LHCN-M2 (cell line): ENCODE measurements at regions not wholly inside any gene's neighbourhood (a gene's known extent, or its start where the extent isn't known, plus 50 kb on each side); places are given as distances from the start of the nearest gene placed in this dataset.
"Not testable (repeated sequence)": the region's sequence is repeated elsewhere in the genome, so short reads cannot be mapped to it uniquely, and the experiment has no call there.

Source experiments
- DNase-seq: peaks from one replicate; pipeline ENCODE4 v3.0.0-alpha.2; 2012; ENCODE audit warnings: low read depth

- no peak for DNase-seq
These were observed 110.1 kb downstream of the NPTX2 start for GRCh38 chr7:98727146-98727709.

- DNase-seq = no peak
These were observed 111.5 kb downstream of the NPTX2 start for GRCh38 chr7:98728555-98728954.

GRCh38 chr7:98729121-98729520 is 112.0 kb downstream of the NPTX2 start:
- no peak for DNase-seq

- DNase-seq = no peak
These were observed 113.2 kb downstream of the NPTX2 start for GRCh38 chr7:98730326-98730725.

- no peak for DNase-seq
These were observed 114.6 kb downstream of the NPTX2 start for GRCh38 chr7:98731651-98732050.

- DNase-seq = peak; percentile 69
These were observed 116.0 kb downstream of the NPTX2 start for GRCh38 chr7:98733036-98733435.

- DNase-seq = no peak
These were observed 118.7 kb downstream of the NPTX2 start for GRCh38 chr7:98735801-98736200.

- not testable (repeated sequence) for DNase-seq
These were observed 119.4 kb downstream of the NPTX2 start for GRCh38 chr7:98736461-98736860.

- DNase-seq = no peak
These were observed 120.1 kb downstream of the NPTX2 start for GRCh38 chr7:98737176-98737575.

GRCh38 chr7:98740643-98741042 is 123.6 kb downstream of the NPTX2 start:
- DNase-seq = peak; percentile 26

- peak; percentile 60 for DNase-seq
These were observed 124.0 kb downstream of the TMEM130 start for GRCh38 chr7:98745722-98746318.

- DNase-seq = no peak
These were observed 121.7 kb downstream of the TMEM130 start for GRCh38 chr7:98748090-98748489.

GRCh38 chr7:98753176-98753575 is 116.6 kb downstream of the TMEM130 start:
- DNase-seq = no peak

- DNase-seq = peak; percentile 60
These were observed 115.8 kb downstream of the TMEM130 start for GRCh38 chr7:98753989-98754479.

- no peak for DNase-seq
These were observed 114.5 kb downstream of the TMEM130 start for GRCh38 chr7:98755138-98755898.

GRCh38 chr7:98758157-98758556 is 111.7 kb downstream of the TMEM130 start:
- no peak for DNase-seq

GRCh38 chr7:98760201-98760651 is 109.6 kb downstream of the TMEM130 start:
- peak; percentile 74 for DNase-seq

- peak; percentile 51 for DNase-seq
These were observed 108.6 kb downstream of the TMEM130 start for GRCh38 chr7:98761225-98761624.

GRCh38 chr7:98762620-98763019 is 107.2 kb downstream of the TMEM130 start:
- DNase-seq = no peak

GRCh38 chr7:98763441-98763840 is 106.4 kb downstream of the TMEM130 start:
- no peak for DNase-seq

GRCh38 chr7:98764946-98765345 is 104.9 kb downstream of the TMEM130 start:
- DNase-seq = no peak

GRCh38 chr7:98770085-98770484 is 99.7 kb downstream of the TMEM130 start:
- not testable (repeated sequence) for DNase-seq

- DNase-seq = peak; percentile 98
These were observed 98.3 kb downstream of the TMEM130 start for GRCh38 chr7:98771519-98771918.
